Activated CD8-positive, alpha-beta memory T cell treated with anti-CD3 and anti-CD28 coated beads, Interleukin-2, amount 50 U/mL, for 1 hour (primary cell): ENCODE measurements at regions not wholly inside any gene's neighbourhood (a gene's known extent, or its start where the extent isn't known, plus 50 kb on each side); places are given as distances from the start of the nearest gene placed in this dataset.
"Not testable (repeated sequence)": the region's sequence is repeated elsewhere in the genome, so short reads cannot be mapped to it uniquely, and the experiment has no call there.

Source experiments
- DNase-seq: peaks from one replicate; pipeline ENCODE4 v3.0.0-alpha.2; 2020; ENCODE audit errors: extremely low read depth

- no peak for DNase-seq
Observed at GRCh38 chr10:42986633-42987032, 90.2 kb upstream of the RET start.

DNA sequence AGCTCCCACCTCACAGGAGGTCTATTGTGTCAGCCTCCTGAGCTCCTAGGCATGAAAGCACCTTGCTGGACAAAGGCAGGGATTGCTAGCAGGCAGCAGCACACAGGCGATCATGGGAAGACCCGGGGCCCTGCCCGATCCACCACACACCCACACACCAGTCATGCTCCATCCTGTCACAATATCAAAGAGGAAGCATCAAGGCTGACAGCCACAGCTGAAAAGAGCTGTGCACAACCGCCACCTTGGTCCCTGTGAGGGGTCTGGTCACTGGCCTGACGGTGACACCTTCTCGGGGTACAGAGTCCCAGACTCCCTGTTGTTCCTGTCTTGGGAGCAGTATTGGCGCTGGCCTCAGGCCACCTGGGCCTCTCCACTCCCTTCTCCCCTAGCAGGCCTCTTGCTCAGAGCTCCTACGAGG, 89.7 kb upstream of the RET start:
- no peak for DNase-seq

DNA sequence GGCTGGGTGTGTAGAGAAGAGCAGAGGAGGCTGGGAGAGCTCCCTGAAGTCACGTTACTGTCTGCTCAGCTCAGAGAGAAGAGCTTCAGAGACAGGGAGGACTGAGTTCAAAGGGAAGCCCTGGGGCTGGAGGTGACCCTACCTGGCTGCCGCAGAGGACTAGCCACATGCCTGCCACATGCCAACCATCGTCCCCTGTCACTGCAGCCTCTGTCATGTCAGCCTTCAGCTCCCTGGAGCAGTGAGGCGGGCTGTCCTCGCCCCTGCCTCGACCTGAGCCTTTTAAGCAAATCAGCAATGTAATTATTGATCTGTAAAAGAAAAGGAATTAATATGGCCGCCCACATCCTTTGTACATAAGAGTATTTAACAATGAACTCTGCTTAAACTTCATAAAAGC, 89.3 kb upstream of the RET start:
- no peak for DNase-seq

GRCh38 chr10:42988069-42988468, 88.8 kb upstream of the RET start:
- no peak for DNase-seq

GRCh38 chr10:42988517-42989395, 88.1 kb upstream of the RET start:
- no peak for DNase-seq

DNA sequence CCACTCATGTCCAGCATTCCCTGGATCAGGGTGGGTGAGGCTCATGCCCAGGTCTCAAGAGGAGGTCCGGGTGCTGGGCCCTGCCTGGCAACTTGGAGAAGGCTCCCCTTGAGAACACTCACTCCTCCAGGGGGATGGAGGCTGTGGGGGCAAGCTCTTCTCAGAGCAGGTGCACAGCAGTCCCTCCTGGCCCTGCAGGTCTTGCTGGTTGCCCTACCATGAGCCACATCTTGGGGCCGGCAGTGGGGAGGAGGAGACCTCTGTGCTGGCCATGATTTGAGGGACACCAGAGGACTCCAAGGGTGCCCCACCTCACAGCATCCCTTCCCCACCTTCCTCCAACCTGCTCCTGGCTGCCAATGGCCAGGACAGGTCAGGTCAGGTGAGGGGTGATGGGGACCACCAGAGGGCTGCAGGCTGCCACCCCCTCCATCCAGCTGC, 87.4 kb upstream of the RET start:
- DNase-seq = no peak

- DNase-seq = no peak
Observed at GRCh38 chr10:42990016-42990720, 86.7 kb upstream of the RET start.

- no peak for DNase-seq
Observed at GRCh38 chr10:42990721-42991441, 86.0 kb upstream of the RET start.

DNA sequence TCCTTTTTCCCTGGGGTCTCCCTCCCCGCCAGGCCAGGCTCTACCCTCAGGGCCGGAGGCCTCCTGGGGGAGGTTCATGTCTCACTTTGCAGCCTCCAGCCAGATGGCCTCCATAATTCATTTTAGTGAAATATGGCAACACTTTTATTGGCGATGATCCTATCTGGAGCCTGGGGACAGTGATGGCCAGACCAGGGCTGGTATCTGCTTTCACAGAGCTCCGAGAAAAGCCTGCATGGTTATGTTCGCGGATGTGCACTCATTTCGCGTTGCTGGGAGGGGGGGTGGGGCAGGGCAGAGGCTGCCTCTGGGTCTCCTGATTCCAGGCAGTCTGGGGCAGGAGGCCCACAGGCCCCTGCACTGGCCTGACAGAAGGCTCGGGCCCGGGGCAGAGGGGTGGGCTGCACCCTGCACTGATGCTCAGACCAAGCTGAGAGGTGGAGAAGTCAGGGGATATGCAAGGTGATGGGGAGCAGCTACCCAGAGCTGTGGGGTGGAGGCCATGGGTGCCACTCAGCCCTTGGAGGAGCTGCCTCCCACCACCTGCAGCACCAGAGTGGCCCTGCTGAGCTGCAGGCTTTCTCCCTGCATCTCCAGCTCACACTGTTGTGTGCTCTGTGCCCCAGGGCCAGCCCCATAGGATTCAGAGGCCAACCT, 85.3 kb upstream of the RET start:
- DNase-seq = no peak

DNA sequence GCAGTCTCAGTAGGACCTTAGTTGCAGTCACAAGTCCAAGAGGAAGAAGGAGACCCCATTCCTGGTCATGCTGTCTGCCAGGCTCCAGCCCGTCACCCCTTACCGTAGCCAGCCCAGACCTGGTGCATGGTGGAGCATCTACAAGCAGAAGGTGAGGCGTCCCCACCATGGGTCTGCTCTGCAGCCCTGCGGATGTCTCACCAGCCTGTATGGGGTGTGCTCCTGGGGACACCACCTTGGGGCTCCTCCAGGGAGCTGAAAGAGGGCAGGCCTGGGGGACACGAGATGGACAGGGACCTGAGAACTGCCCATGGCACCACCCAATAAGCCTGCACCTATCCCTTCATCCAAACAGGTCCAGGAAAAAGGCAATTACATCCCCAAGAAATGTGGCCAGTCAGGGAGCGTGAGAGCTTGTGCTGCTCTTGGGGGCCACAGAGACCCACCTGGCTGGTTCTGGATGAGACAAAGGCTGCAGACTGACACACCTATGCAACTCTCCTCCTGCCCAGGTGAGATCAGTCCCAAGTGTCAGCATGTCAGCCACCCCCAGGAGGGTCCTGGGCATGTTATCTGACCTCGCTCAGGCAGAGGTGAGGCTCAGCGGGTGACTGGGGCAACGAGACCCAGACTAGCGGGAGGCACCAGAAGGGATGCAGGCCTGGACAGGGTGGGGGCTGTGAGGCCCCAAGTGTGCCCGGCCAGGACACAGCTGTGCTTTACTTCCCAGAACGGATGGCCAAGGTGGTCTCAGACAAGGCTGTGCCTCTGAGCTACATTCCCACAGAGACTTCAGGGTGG, 84.5 kb upstream of the RET start:
- no peak for DNase-seq

- DNase-seq = no peak
Observed at GRCh38 chr10:42992957-42993390, 83.9 kb upstream of the RET start.

- not testable (repeated sequence) for DNase-seq
Observed at GRCh38 chr10:42994909-42995308, 82.0 kb upstream of the RET start.

DNA sequence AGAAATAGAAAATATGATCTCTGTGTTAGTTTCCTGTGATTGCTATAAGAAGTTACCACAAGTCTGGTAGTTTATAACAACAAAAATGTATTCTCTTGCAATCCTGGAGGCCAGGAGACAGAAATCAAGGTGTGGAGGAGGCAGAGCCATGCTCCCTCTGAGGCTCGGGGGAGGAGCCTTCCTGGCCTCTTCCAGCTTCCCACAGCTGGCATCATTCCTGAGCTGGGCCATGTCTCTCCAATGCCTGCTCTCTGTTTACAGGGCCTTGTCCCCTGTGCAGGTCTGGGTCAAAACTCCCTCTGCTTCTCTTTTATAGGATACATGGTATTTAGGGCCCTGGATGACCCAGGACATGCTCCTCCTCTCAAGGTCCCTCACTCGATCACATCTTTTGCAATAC, 81.3 kb upstream of the RET start:
- DNase-seq = no peak

- DNase-seq = no peak
Observed at GRCh38 chr10:42996588-42996987, 80.3 kb upstream of the RET start.

- no peak for DNase-seq
Observed at GRCh38 chr10:42997151-42997848, 79.6 kb upstream of the RET start.

DNA sequence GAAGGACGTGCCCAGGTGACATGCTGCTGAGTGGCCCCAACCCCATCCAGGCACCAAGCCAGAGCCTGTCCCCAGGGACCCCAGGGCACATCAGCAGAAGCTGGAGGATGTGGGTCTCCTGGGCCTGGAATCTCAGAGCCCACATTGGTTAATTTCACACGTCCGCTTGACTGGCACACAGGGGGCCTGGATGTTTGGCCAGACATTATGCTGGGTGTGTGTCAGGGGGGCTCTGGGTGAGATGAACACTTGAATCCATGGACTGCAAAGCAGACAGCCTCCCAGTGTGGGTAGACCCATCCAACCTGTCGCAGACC, 79.1 kb upstream of the RET start:
- no peak for DNase-seq

GRCh38 chr10:42998481-42999384, 78.1 kb upstream of the RET start:
- DNase-seq = no peak

GRCh38 chr10:42999385-43000020, 77.4 kb upstream of the RET start:
- no peak for DNase-seq

DNA sequence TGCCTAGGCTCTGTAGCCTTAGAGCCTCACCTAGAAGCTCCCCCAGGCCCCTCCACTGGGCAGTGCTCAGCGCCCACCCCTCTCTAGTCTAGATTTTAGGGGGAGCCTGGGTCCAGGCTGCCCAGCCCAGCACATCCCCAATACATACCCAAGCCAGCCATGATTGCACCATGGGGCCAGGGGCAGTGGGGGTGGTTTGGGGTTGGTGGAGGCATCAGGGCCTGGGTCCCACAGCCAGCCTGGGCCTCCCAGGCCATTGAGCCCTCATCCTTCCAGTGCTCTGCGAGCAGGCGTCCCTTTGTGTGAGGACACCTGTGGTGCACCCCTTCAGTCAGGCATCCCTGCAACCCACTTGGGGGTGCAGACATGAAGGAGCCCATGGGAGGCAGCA, 76.9 kb upstream of the RET start:
- no peak for DNase-seq
